IPS-20b (cell line): ENCODE measurements at regions not wholly inside any gene's neighbourhood (a gene's known extent, or its start where the extent isn't known, plus 50 kb on each side); places are given as distances from the start of the nearest gene placed in this dataset.
"Not testable (repeated sequence)": the region's sequence is repeated elsewhere in the genome, so short reads cannot be mapped to it uniquely, and the experiment has no call there.

Experiments used
- H3K27ac ChIP-seq: one replicate; pipeline ENCODE4 v1.5.1; 2013; ENCODE audit warnings: low read length
- H3K27me3 ChIP-seq: 2 replicates; pipeline ENCODE4 v1.6.1; 2013; ENCODE audit warnings: mild to moderate bottlenecking, low read length, inconsistent platforms; ENCODE audit not compliant: insufficient read depth
- H3K36me3 ChIP-seq: 2 replicates; pipeline ENCODE4 v1.6.1; 2013; ENCODE audit warnings: low read depth, mild to moderate bottlenecking, inconsistent platforms, low read length, moderate library complexity; ENCODE audit not compliant: insufficient read depth
- H3K4me1 ChIP-seq: 2 replicates; pipeline ENCODE4 v1.6.1; 2013; ENCODE audit warnings: mild to moderate bottlenecking, control low read depth, inconsistent platforms, low read length, moderate library complexity; ENCODE audit not compliant: insufficient read depth
- H3K4me3 ChIP-seq: 2 replicates; pipeline ENCODE4 v1.5.1; 2013; ENCODE audit warnings: mild to moderate bottlenecking, low read length, inconsistent platforms
- H3K9ac ChIP-seq: 2 replicates; pipeline ENCODE4 v1.6.1; 2013; ENCODE audit warnings: low read depth, mild to moderate bottlenecking, inconsistent platforms, low read length, moderate library complexity
- H3K9me3 ChIP-seq: 2 replicates; pipeline ENCODE4 v1.6.1; 2013; ENCODE audit warnings: mild to moderate bottlenecking, low read depth, low read length, inconsistent platforms; ENCODE audit not compliant: insufficient read depth

GRCh38 chr10:80957161-80957560 lies 419.5 kb downstream of the SH2D4B start:
- Histone ChIP-seq H3K9me3 (no peaks in the 10 kb centered on the region), H3K4me1 (no peaks in the 10 kb centered on the region), H3K27me3 (no peaks in the 10 kb centered on the region), H3K9ac (no peak overlapping the region), H3K4me3 (no peak overlapping the region), H3K27ac (no peak overlapping the region), H3K36me3 (no peaks in the 10 kb centered on the region)

DNA sequence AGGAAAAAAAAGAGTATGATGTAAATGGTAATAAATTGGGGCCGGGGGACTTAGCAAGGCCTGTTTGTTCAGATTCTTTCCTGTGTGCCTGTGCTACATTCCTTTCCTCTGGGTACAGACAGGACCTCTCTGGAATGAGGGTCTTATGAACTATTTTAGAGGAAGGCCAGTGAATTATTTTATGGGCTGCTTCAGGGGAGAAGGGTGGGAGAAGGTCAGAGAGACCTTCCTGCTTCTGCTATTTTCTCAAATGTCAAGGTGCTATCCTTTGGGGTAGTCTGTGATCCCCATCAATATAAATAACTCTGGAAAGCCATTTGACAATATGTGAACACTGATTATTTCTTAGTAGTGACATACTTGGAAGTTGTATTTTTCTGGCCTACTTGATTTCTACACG lies 426.5 kb downstream of the SH2D4B start:
- no peaks in the 10 kb centered on the region for H3K9me3 ChIP-seq
- no peaks in the 10 kb centered on the region for H3K27me3 ChIP-seq
- no peaks in the 10 kb centered on the region for H3K36me3 ChIP-seq
- no peak overlapping the region for H3K4me3 ChIP-seq
- H3K27ac ChIP-seq: no peak overlapping the region
- H3K4me1 ChIP-seq: no peaks in the 10 kb centered on the region
- H3K9ac ChIP-seq: no peak overlapping the region

GRCh38 chr10:80964955-80965614 lies 427.4 kb downstream of the SH2D4B start:
- H3K36me3 ChIP-seq: no peaks in the 10 kb centered on the region
- H3K27me3 ChIP-seq: no peaks in the 10 kb centered on the region
- H3K4me3 ChIP-seq: no peak overlapping the region
- H3K27ac ChIP-seq: no peak overlapping the region
- no peaks in the 10 kb centered on the region for H3K9me3 ChIP-seq
- no peak overlapping the region for H3K9ac ChIP-seq
- no peaks in the 10 kb centered on the region for H3K4me1 ChIP-seq

- no peaks in the 10 kb centered on the region for H3K36me3 ChIP-seq
- no peaks in the 10 kb centered on the region for H3K27me3 ChIP-seq
- H3K9me3 ChIP-seq: no peaks in the 10 kb centered on the region
- H3K4me3 ChIP-seq: no peak overlapping the region
- no peak overlapping the region for H3K9ac ChIP-seq
- no peaks in the 10 kb centered on the region for H3K4me1 ChIP-seq
- no peak overlapping the region for H3K27ac ChIP-seq
Measured at GRCh38 chr10:80966326-80966986, 428.8 kb downstream of the SH2D4B start.

DNA sequence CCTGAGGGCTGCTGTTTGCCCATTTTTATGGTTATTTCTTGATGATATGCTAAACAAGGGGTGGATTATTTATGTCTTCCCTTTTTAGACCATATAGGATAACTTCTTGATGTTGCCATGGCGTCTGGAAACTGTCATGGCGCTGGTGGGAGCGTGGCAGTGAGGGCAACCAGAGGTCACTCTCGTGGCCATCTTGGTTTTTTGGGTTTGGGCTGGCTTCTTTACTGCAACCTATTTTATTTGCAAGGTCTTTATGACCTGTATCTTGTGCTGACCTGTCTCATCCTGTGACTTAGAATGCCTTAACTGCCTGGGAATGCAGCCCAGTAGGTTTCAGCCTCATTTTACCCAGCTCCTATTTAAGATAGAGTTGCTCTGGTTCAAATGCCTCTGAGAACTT lies 429.7 kb downstream of the SH2D4B start:
- H3K4me3 ChIP-seq, H3K9me3 ChIP-seq, H3K27me3 ChIP-seq, H3K36me3 ChIP-seq, H3K9ac ChIP-seq, H3K27ac ChIP-seq, H3K4me1 ChIP-seq: not testable (repeated sequence)

GRCh38 chr10:80968903-80969302 lies 431.2 kb downstream of the SH2D4B start:
- Histone ChIP-seq H3K27ac (no peak overlapping the region), H3K9me3 (no peaks in the 10 kb centered on the region), H3K4me1 (no peaks in the 10 kb centered on the region), H3K36me3 (no peaks in the 10 kb centered on the region), H3K9ac (no peak overlapping the region), H3K4me3 (no peak overlapping the region), H3K27me3 (no peaks in the 10 kb centered on the region)

GRCh38 chr10:80971461-80971860 lies 433.8 kb downstream of the SH2D4B start:
- no peaks in the 10 kb centered on the region for H3K9me3 ChIP-seq
- no peaks in the 10 kb centered on the region for H3K36me3 ChIP-seq
- H3K9ac ChIP-seq: no peak overlapping the region
- H3K27me3 ChIP-seq: no peaks in the 10 kb centered on the region
- no peak overlapping the region for H3K27ac ChIP-seq
- H3K4me1 ChIP-seq: no peaks in the 10 kb centered on the region
- no peak overlapping the region for H3K4me3 ChIP-seq

DNA sequence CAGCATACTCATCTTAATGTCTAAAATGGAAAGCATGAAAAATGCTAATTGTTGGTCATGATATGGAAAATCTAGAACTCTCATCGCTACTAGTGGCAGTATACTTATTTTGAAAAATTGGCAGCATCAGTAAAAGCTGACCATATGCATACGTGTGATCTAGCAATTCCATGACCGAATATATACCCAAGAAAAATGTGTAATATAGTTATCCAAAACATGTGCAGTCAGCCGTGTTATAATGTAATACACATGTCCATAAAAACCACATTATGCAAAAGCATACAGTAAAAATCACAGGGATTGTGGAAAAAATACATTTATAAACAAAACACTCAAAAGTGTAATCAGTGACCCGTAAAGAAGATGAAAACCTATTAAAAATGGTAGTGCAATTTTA lies 439.0 kb downstream of the SH2D4B start:
- H3K9me3 ChIP-seq: no peaks in the 10 kb centered on the region
- H3K27ac ChIP-seq: no peak overlapping the region
- no peak overlapping the region for H3K4me3 ChIP-seq
- H3K4me1 ChIP-seq: no peaks in the 10 kb centered on the region
- H3K9ac ChIP-seq: no peak overlapping the region
- H3K36me3 ChIP-seq: no peaks in the 10 kb centered on the region
- no peaks in the 10 kb centered on the region for H3K27me3 ChIP-seq

DNA sequence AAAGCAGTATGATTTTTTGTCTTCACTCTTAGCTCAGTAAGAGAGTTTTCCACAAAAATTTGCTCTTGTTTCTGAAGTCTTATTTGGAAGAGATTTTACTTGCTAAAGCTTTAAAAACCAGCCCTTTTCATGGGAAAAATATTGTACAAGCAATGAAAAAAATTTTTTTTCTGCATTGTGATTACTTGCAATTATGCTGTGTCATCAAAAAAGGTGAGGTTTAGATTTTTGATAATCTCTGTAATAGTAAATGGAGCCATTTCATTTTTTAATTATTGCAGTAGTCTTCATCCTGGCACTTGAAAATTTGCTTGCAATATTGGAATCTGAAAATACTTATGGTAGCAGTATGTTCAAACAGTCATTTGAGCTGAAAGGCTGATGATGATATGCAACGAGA lies 447.4 kb downstream of the SH2D4B start:
- Histone ChIP-seq H3K4me1 (no peaks in the 10 kb centered on the region), H3K9ac (no peak overlapping the region), H3K9me3 (no peaks in the 10 kb centered on the region), H3K36me3 (no peaks in the 10 kb centered on the region), H3K4me3 (no peak overlapping the region), H3K27ac (no peak overlapping the region), H3K27me3 (no peaks in the 10 kb centered on the region)

DNA sequence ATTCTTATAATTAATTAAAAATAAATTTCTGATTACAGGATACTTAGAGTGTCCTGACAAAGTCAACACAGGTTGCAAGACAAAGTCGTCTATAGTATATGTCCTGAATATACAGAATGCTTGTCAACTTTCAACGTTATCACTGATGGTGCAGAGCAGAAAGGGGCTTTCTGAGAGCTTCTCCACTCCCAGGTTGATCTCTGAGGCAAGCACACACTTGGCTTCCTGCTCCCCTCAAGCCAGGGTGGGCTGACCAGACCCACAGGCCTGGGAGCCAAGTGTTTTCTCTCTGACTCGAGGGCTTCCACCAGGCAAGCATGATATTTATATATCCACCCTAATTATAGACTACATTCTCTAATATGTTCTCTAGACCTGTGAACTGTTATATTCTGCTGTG lies 448.9 kb downstream of the SH2D4B start:
- no peak overlapping the region for H3K9ac ChIP-seq
- no peak overlapping the region for H3K27ac ChIP-seq
- H3K4me1 ChIP-seq: no peaks in the 10 kb centered on the region
- no peaks in the 10 kb centered on the region for H3K9me3 ChIP-seq
- no peaks in the 10 kb centered on the region for H3K36me3 ChIP-seq
- H3K4me3 ChIP-seq: no peak overlapping the region
- H3K27me3 ChIP-seq: no peaks in the 10 kb centered on the region

- H3K27ac ChIP-seq: no peak overlapping the region
- no peaks in the 10 kb centered on the region for H3K27me3 ChIP-seq
- no peak overlapping the region for H3K9ac ChIP-seq
- no peak overlapping the region for H3K4me3 ChIP-seq
- H3K9me3 ChIP-seq: no peaks in the 10 kb centered on the region
- H3K36me3 ChIP-seq: no peaks in the 10 kb centered on the region
- H3K4me1 ChIP-seq: no peaks in the 10 kb centered on the region
Measured at GRCh38 chr10:80988755-80989154, 451.1 kb downstream of the SH2D4B start.

GRCh38 chr10:80996615-80997193 lies 459.0 kb downstream of the SH2D4B start:
- H3K36me3 ChIP-seq: no peaks in the 10 kb centered on the region
- H3K4me3 ChIP-seq: no peak overlapping the region
- no peak overlapping the region for H3K9ac ChIP-seq
- no peaks in the 10 kb centered on the region for H3K9me3 ChIP-seq
- H3K27ac ChIP-seq: no peak overlapping the region
- H3K27me3 ChIP-seq: no peaks in the 10 kb centered on the region
- no peaks in the 10 kb centered on the region for H3K4me1 ChIP-seq
